Neural cell (in vitro differentiated cells): ENCODE measurements at regions not wholly inside any gene's neighbourhood (a gene's known extent, or its start where the extent isn't known, plus 50 kb on each side); places are given as distances from the start of the nearest gene placed in this dataset.

ENCODE experiments used
- H2AFZ ChIP-seq: fragments of 200-600, 300-800 bp; sonication (generic), shearing (Covaris generic); 2 replicates; pipeline ENCODE4 v1.6.0; 2014; ENCODE audit warnings: low read depth, mild to moderate bottlenecking, antibody characterized with exemption, low read length, moderate library complexity
- H3F3A ChIP-seq: fragments of 200-600 bp; shearing (Covaris generic); 2 replicates; pipeline ENCODE4 v1.6.1; 2016; ENCODE audit warnings: mild to moderate bottlenecking, moderate library complexity, mixed read lengths, antibody characterized with exemption, low read length; ENCODE audit not compliant: insufficient read depth, poor library complexity, severe bottlenecking
- H3K27ac ChIP-seq: fragments of 200-600, 300-800 bp; sonication (generic), shearing (Covaris generic); 2 replicates; pipeline ENCODE4 v1.5.1; 2014; ENCODE audit warnings: mild to moderate bottlenecking, low read length, moderate library complexity
- H3K27me3 ChIP-seq: fragments of 300-800, 200-600 bp; sonication (generic), shearing (Covaris generic); 2 replicates; pipeline ENCODE4 v1.6.0; 2014; ENCODE audit warnings: mild to moderate bottlenecking, low read depth, low read length, moderate library complexity; ENCODE audit not compliant: insufficient read depth
- H3K36me3 ChIP-seq: fragments of 300-800, 200-600 bp; sonication (generic), shearing (Covaris generic); 2 replicates; pipeline ENCODE4 v1.5.1; 2014; ENCODE audit warnings: mild to moderate bottlenecking, antibody characterized with exemption, low read length, moderate library complexity; ENCODE audit not compliant: insufficient read depth
- H3K4me2 ChIP-seq: fragments of 300-800, 200-600 bp; sonication (generic), shearing (Covaris generic); 2 replicates; pipeline ENCODE4 v1.6.0; 2014; ENCODE audit warnings: mild to moderate bottlenecking, low read length
- H3K4me3 ChIP-seq: fragments of 300-800, 200-600 bp; sonication (generic), shearing (Covaris generic); 2 replicates; pipeline ENCODE4 v1.5.1; 2014; ENCODE audit warnings: mild to moderate bottlenecking, low read length, moderate library complexity
- H3K79me2 ChIP-seq: fragments of 200-600 bp; shearing (Covaris generic); replicated peaks from 2 replicates; pipeline ENCODE4 v1.6.0; 2014; ENCODE audit warnings: mild to moderate bottlenecking, low read length, moderate library complexity; ENCODE audit not compliant: insufficient read depth
- H3K9ac ChIP-seq: fragments of 300-800, 200-600 bp; sonication (generic), shearing (Covaris generic); 2 replicates; pipeline ENCODE4 v1.6.1; 2016; ENCODE audit warnings: mild to moderate bottlenecking, low read length, mixed read lengths
- H3K9me2 ChIP-seq: fragments of 200-600 bp; shearing (Covaris generic); 2 replicates; pipeline ENCODE4 v1.6.1; 2016; ENCODE audit warnings: mild to moderate bottlenecking, low read length, mixed read lengths; ENCODE audit not compliant: insufficient read depth
- H3K9me3 ChIP-seq: fragments of 200-600, 300-800 bp; sonication (generic), shearing (Covaris generic); 2 replicates; pipeline ENCODE4 v1.6.1; 2016; ENCODE audit warnings: mild to moderate bottlenecking, mixed run types, low read length, moderate library complexity, mixed read lengths
- H4K20me1 ChIP-seq: fragments of 200-600 bp; shearing (Covaris generic); 2 replicates; pipeline ENCODE4 v1.6.1; 2016; ENCODE audit warnings: mild to moderate bottlenecking, mixed run types; ENCODE audit not compliant: insufficient read depth
- CTCF ChIP-seq: fragments of 450-650 bp; IDR thresholded peaks from 2 replicates; pipeline ENCODE4 v1.5.1; 2014; ENCODE audit warnings: antibody characterized with exemption, mild to moderate bottlenecking, moderate library complexity; ENCODE audit not compliant: poor library complexity, severe bottlenecking
- EP300 ChIP-seq: fragments of 450-650 bp; conservative IDR thresholded peaks from 2 replicates; pipeline ENCODE4 v1.6.1; 2014; ENCODE audit warnings: antibody characterized with exemption, mild to moderate bottlenecking, moderate library complexity; ENCODE audit not compliant: poor library complexity, severe bottlenecking
- EZH2 ChIP-seq: fragments of 200-600, 300-800 bp; shearing (Covaris generic), sonication (generic); IDR thresholded peaks from 2 replicates; pipeline ENCODE4 v1.6.1; 2014; ENCODE audit warnings: antibody characterized with exemption, low read length, borderline replicate concordance, mild to moderate bottlenecking; ENCODE audit not compliant: insufficient read depth, poor library complexity, severe bottlenecking
- MXI1 ChIP-seq: fragments of 450-650 bp; conservative IDR thresholded peaks from 2 replicates; pipeline ENCODE4 v1.6.1; 2014; ENCODE audit warnings: antibody characterized with exemption, mild to moderate bottlenecking; ENCODE audit not compliant: poor library complexity, severe bottlenecking
- POLR2AphosphoS5 ChIP-seq: IDR thresholded peaks from 2 replicates; pipeline ENCODE4 v1.6.1; 2012
- RAD21 ChIP-seq: fragments of 450-650 bp; conservative IDR thresholded peaks from 2 replicates; pipeline ENCODE4 v1.6.1; 2014; ENCODE audit warnings: antibody characterized with exemption, mild to moderate bottlenecking, moderate library complexity
- REST ChIP-seq: IDR thresholded peaks from 2 replicates; pipeline ENCODE4 v1.6.1; 2012; ENCODE audit warnings: borderline replicate concordance
- SMC3 ChIP-seq: fragments of 450-650 bp; conservative IDR thresholded peaks from 2 replicates; pipeline ENCODE4 v1.6.1; 2014; ENCODE audit warnings: antibody characterized with exemption, mild to moderate bottlenecking, moderate library complexity; ENCODE audit not compliant: poor library complexity
- TAF1 ChIP-seq: IDR thresholded peaks from 2 replicates; pipeline ENCODE4 v1.6.1; 2012; ENCODE audit warnings: low read depth

GRCh38 chr2:240335061-240335460 is 100.4 kb upstream of the GPC1 start:
- Histone ChIP-seq H3K27ac (no peak overlapping the region), H3K9me3 (peaks cover 2% of the 10 kb centered on the region)
- no peak for TF ChIP-seq CTCF
- no peak for TF ChIP-seq SMC3
- TF ChIP-seq MXI1 = no peak
- TF ChIP-seq REST = no peak
- TF ChIP-seq RAD21 = no peak
- TF ChIP-seq EP300 = no peak
- no peak for TF ChIP-seq EZH2
- TF ChIP-seq POLR2AphosphoS5 = no peak
- TF ChIP-seq TAF1 = no peak

GRCh38 chr2:240336820-240337427 is 98.5 kb upstream of the GPC1 start:
- no peak overlapping the region for H3K4me2 ChIP-seq
- TF ChIP-seq TAF1 = no peak
- no peak for TF ChIP-seq EP300
- TF ChIP-seq RAD21 = no peak
- no peak for TF ChIP-seq MXI1
- no peak for TF ChIP-seq SMC3
- TF ChIP-seq CTCF = no peak
- no peak for TF ChIP-seq REST
- TF ChIP-seq POLR2AphosphoS5 = no peak
- no peak for TF ChIP-seq EZH2
- no peaks in the 10 kb centered on the region for H3K9me3 ChIP-seq
- H3K9me2 ChIP-seq = no peaks in the 10 kb centered on the region
- H3K27me3 ChIP-seq = no peaks in the 10 kb centered on the region
- no peak overlapping the region for H2AFZ ChIP-seq
- H3K79me2 ChIP-seq = no peaks in the 10 kb centered on the region
- H3F3A ChIP-seq = no peaks in the 10 kb centered on the region
- H3K4me3 ChIP-seq = no peak overlapping the region
- H4K20me1 ChIP-seq = no peaks in the 10 kb centered on the region
- H3K27ac ChIP-seq = no peak overlapping the region
- no peaks in the 10 kb centered on the region for H3K36me3 ChIP-seq
- no peak overlapping the region for H3K9ac ChIP-seq

More at GRCh38 chr2:240335061-240335460, 100.4 kb upstream of the GPC1 start:
- no peak overlapping the region for H3K9ac ChIP-seq
- H3F3A ChIP-seq = no peaks in the 10 kb centered on the region
- no peak overlapping the region for H2AFZ ChIP-seq
- no peaks in the 10 kb centered on the region for H3K36me3 ChIP-seq
- H3K27me3 ChIP-seq = no peaks in the 10 kb centered on the region
- H3K9me2 ChIP-seq = no peaks in the 10 kb centered on the region
- no peaks in the 10 kb centered on the region for H3K79me2 ChIP-seq
- H3K4me2 ChIP-seq = no peak overlapping the region
- H3K4me3 ChIP-seq = no peak overlapping the region
- no peaks in the 10 kb centered on the region for H4K20me1 ChIP-seq
